GM12873 (cell line): ENCODE measurements at regions not wholly inside any gene's neighbourhood (a gene's known extent, or its start where the extent isn't known, plus 50 kb on each side); places are given as distances from the start of the nearest gene placed in this dataset.

Experiments
- TF ChIP-seq, protein P1 (sequence below): IDR thresholded peaks from 2 replicates; pipeline ENCODE4 v1.5.1; 2012; ENCODE audit warnings: low read depth, mild to moderate bottlenecking, moderate library complexity, low read length, control low read depth; ENCODE audit not compliant: insufficient read depth; ENCODE audit errors: missing control alignments

DNA sequence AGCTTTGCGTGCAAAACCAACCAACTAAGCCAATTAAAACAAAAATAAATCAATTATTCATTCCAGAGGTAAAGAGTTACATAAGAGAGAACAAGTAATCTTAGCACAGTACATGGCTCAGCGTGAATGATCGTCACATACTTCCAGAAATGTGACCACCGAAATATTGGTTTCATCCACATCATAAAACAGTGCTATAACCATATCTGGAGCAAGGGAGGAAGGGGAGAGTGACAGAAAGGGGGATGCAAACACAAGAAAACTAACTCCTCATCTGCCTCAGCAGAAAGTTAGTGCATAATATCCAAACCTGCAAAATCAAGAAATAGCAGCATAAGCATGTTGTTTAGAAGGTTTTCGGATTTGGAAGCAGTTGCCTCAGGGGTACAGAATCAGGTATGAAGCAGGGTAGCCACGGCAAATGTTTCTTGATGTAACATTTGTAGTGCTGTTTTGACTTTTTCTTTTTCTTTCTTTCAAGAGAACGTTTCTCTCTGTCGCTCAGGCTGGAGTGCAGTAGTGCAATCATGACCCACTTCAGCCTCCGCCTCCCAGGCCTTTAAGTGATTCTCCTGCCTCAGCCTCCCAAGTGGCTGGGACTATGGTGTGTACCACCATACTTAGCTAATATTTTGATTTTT is 93.9 kb upstream of the EGLN3 start:
- TF ChIP-seq, protein P1, sequence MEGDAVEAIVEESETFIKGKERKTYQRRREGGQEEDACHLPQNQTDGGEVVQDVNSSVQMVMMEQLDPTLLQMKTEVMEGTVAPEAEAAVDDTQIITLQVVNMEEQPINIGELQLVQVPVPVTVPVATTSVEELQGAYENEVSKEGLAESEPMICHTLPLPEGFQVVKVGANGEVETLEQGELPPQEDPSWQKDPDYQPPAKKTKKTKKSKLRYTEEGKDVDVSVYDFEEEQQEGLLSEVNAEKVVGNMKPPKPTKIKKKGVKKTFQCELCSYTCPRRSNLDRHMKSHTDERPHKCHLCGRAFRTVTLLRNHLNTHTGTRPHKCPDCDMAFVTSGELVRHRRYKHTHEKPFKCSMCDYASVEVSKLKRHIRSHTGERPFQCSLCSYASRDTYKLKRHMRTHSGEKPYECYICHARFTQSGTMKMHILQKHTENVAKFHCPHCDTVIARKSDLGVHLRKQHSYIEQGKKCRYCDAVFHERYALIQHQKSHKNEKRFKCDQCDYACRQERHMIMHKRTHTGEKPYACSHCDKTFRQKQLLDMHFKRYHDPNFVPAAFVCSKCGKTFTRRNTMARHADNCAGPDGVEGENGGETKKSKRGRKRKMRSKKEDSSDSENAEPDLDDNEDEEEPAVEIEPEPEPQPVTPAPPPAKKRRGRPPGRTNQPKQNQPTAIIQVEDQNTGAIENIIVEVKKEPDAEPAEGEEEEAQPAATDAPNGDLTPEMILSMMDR = no peak

DNA sequence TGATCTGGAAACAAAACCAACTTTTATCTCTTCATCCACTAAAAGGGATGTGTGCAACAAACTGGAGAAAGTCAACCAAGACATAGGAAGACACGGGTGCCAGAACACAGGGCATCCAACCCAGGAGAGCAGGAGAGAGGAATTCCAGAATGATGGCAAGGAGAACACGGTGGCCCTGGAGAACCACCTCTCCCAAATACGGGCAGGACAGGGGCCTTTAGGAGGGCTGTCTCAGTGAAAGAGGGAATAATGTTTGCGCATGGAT is 93.4 kb upstream of the EGLN3 start:
- TF ChIP-seq, protein P1 = no peak

DNA sequence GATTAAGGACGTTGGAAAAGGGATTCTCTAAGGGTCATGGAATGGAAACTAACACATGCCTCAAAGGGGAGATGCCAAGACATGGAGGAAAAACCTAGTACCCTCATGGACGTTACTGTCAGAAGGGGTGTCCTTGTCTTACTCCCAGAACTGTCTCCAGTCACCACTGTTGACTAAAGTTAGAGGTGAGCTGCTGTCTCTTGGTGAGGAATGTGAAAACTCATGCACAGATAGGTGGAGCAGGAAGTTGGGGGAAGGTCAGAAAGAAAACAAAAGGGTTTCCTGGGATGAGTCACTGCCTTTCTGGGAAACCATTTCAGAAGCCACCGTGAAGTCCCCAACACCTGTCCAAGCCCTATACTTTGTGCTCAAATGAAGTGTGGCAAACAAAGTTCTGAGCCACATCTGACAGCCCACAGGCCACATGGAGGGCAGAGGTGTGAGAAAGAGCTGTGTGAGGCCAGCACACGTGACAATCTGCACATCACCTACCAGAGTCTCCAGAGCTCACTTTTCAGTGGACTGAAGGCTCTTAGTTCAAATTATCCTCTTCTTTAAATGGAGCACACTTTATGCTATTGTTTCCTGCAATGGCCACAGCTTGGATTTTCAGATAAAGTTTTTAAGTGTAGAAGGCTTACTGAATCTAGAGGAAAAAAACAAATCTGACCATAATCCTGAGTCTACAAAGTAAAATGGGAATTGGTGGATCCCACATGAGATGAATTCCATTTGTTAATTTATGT is 92.9 kb upstream of the EGLN3 start:
- TF ChIP-seq, protein P1 = no peak

DNA sequence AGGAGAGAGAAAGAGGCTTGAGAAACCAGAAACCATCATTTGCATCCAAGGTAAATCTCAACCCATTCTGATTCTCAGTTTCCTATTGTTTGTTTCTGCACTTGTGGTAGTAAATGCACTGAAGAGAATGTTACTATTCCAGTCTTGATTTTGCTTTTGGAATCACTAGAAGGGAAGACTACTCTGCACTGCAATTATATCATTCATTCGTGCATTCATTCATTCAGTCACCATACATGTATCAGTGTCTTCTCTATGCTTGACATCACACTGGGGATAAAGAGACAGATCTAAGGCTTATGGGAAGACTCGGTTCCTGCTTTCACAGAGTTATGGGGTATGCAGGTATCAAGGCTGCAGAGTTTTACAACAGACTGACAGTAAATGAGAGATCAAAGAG is 90.3 kb upstream of the EGLN3 start:
- TF ChIP-seq, protein P1 = no peak

DNA sequence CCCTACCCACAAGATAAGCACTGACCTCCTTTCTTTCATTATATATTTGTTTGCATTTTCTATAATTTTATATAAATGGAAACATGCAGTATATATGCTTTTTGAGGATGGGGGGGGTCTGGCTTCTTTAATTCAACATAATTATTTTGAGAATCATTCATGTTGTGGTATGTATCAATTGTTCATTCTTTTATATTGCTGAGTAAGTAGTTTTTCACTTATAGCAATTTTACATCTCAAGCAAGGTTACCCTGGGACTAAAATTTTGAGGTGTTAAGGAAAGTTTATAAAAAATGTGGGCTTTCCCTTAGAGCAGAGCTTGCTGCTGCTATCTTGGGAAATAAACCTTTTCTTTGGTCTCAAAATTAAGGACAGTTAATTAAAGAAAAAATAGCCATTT is 89.9 kb upstream of the EGLN3 start:
- TF ChIP-seq, protein P1 = no peak

DNA sequence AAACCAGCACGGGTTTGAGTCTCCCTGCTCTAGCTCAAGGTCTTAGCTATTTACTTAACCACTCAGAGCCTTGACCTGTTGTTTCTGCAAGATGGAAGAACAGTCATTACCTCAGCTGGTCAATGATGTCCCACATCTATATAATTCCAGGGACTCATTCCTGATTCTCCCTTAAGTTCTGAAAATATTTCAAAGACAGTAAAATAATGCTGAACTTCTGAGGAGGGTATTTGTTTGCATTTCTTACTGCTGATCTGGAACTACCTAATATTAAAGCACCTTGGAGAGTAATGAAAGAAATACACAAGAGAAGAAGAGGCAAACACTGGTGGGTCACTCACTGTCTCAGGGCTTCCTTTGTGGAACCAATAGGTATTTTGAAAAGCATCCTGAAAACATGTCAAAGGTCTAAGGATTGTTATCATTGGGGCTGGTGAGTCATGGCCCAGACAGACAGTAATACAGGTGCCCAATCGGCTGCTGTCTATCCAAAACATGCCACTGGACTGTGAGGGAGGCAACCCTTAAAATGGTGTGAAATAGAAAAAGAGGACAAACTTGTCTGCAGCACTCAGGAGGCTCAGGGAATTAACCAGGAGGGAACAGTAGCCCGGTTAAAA is 88.7 kb upstream of the EGLN3 start:
- TF ChIP-seq, protein P1 = no peak

DNA sequence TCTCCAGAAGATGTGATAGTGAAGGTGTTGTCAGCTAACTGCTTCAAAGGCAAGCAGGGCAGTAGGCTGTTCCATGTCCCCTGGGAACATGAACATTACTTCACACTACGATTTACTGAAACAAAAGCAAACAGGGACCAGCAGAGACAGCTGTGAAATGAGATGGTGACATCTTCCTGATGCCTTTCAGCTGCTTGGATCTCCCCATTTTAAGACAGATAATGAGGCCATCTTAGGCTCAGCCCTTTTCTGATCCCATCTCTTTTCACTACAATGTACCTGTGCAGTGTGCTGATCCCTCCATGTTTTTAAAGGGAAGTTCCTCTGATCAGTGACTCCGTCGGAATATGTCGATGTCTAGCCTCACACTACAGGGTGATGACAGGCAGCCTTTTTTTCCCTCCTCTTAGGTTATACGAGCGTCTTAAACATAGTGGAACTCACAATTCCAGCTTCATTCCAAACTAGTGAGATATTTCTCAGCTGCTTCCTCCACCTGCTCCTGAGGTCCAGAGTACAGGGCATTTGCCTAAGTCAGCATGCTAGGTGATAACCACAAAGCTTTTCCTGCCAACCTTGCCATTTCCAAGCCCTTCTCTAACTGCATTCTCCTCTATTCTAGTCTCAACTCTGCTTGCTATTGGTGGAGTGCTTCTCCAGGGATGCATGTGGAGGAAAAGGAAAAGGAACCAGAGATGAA is 87.6 kb upstream of the EGLN3 start:
- TF ChIP-seq, protein P1 = no peak
